Uterus (tissue), 2 donors: ENCODE measurements at regions not wholly inside any gene's neighbourhood (a gene's known extent, or its start where the extent isn't known, plus 50 kb on each side); places are given as distances from the start of the nearest gene placed in this dataset.
"Not testable (repeated sequence)": the region's sequence is repeated elsewhere in the genome, so short reads cannot be mapped to it uniquely, and the experiment has no call there.

Experiments
- POLR2A ChIP-seq, 2 donors: fragments of 450-650 bp; IDR thresholded peaks; one replicate each; pipeline ENCODE4 v1.6.1; 2016; ENCODE audit warnings: antibody characterized with exemption in 2 of 2, mild to moderate bottlenecking in 1 of 2, moderate library complexity in 1 of 2
- TF ChIP-seq, protein P1 (sequence below), 4 experiments: fragments of 200-600 bp in 2 of 4; fragments of 450-650 bp in 2 of 4; sonication (generic) in 2 of 4; IDR thresholded peaks; one replicate each; pipeline ENCODE4 v1.5.1; 2016 to 2019; ENCODE audit warnings: antibody characterized with exemption in 4 of 4, mild to moderate bottlenecking in 2 of 4, moderate library complexity in 1 of 4

DNA sequence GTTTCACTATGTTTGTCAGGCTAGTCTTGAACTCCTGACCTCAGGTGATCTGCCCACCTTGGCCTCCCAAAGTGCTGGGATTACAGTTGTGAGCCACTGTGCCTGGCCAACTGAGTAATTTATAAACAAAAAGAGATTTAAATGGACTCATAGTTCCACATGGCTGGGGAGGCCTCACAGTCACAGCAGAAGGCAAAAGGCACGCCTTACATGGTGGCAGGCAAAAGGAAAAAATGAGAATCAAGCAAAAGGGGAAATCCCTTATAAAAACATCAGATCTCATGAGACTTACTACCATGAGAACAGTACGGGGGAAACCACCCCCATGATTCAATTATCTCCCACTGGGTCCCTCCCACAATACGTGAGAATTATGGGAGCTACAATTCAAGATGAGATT, 73.2 kb upstream of the TIAM1 start:
- TF ChIP-seq, protein P1, sequence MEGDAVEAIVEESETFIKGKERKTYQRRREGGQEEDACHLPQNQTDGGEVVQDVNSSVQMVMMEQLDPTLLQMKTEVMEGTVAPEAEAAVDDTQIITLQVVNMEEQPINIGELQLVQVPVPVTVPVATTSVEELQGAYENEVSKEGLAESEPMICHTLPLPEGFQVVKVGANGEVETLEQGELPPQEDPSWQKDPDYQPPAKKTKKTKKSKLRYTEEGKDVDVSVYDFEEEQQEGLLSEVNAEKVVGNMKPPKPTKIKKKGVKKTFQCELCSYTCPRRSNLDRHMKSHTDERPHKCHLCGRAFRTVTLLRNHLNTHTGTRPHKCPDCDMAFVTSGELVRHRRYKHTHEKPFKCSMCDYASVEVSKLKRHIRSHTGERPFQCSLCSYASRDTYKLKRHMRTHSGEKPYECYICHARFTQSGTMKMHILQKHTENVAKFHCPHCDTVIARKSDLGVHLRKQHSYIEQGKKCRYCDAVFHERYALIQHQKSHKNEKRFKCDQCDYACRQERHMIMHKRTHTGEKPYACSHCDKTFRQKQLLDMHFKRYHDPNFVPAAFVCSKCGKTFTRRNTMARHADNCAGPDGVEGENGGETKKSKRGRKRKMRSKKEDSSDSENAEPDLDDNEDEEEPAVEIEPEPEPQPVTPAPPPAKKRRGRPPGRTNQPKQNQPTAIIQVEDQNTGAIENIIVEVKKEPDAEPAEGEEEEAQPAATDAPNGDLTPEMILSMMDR (IDR thresholded peaks at IDR 0.05), result not testable (repeated sequence)
- TF ChIP-seq POLR2A (IDR thresholded peaks at IDR 0.05), result not testable (repeated sequence)
